Body of pancreas (tissue), 4 donors: ENCODE measurements at regions not wholly inside any gene's neighbourhood (a gene's known extent, or its start where the extent isn't known, plus 50 kb on each side); places are given as distances from the start of the nearest gene placed in this dataset.
"Not testable (repeated sequence)": the region's sequence is repeated elsewhere in the genome, so short reads cannot be mapped to it uniquely, and the experiment has no call there.

ENCODE experiments used
- POLR2A ChIP-seq, 3 donors: fragments of 450-650 bp; IDR thresholded peaks; one replicate each; pipeline ENCODE4 v1.6.1; 2016; ENCODE audit warnings: antibody characterized with exemption in 3 of 3, mild to moderate bottlenecking in 2 of 3
- TF ChIP-seq, protein P1 (sequence below), 7 experiments: fragments of 450-650 bp in 4 of 7; fragments of 200-600 bp in 3 of 7; sonication (generic) in 3 of 7; IDR thresholded peaks; one replicate each; pipeline ENCODE4 v1.5.1; 2016 to 2019; ENCODE audit warnings: antibody characterized with exemption in 7 of 7

GRCh38 chr11:3307584-3307983 is 71.4 kb downstream of the ZNF195 start:
- TF ChIP-seq, protein P1, sequence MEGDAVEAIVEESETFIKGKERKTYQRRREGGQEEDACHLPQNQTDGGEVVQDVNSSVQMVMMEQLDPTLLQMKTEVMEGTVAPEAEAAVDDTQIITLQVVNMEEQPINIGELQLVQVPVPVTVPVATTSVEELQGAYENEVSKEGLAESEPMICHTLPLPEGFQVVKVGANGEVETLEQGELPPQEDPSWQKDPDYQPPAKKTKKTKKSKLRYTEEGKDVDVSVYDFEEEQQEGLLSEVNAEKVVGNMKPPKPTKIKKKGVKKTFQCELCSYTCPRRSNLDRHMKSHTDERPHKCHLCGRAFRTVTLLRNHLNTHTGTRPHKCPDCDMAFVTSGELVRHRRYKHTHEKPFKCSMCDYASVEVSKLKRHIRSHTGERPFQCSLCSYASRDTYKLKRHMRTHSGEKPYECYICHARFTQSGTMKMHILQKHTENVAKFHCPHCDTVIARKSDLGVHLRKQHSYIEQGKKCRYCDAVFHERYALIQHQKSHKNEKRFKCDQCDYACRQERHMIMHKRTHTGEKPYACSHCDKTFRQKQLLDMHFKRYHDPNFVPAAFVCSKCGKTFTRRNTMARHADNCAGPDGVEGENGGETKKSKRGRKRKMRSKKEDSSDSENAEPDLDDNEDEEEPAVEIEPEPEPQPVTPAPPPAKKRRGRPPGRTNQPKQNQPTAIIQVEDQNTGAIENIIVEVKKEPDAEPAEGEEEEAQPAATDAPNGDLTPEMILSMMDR (IDR thresholded peaks at IDR 0.05), result not testable (repeated sequence)
- not testable (repeated sequence) for TF ChIP-seq POLR2A (IDR thresholded peaks at IDR 0.05)
